Cardiac fibroblast (primary cell): ENCODE measurements at regions not wholly inside any gene's neighbourhood (a gene's known extent, or its start where the extent isn't known, plus 50 kb on each side); places are given as distances from the start of the nearest gene placed in this dataset.

Experiments used
- DNase-seq, 2 donors: peaks; one replicate each; pipeline versions ENCODE4 v3.0.0 to v3.0.0-alpha.2; 2010; ENCODE audit warnings: low read depth in 2 of 2
- H3K4me3 ChIP-seq, 2 donors: replicated peaks in 1 of 2; 1 replicate in 1 of 2; 2 replicates in 1 of 2; pipeline ENCODE4 v1.5.1; 2011; ENCODE audit warnings: low read depth in 2 of 2, low read length in 2 of 2, mild to moderate bottlenecking in 2 of 2, moderate library complexity in 1 of 2
- CTCF ChIP-seq: IDR thresholded peaks from one replicate; pipeline ENCODE4 v1.5.1; 2011; ENCODE audit warnings: low read depth, mild to moderate bottlenecking, low read length, inconsistent platforms

GRCh38 chr2:59005836-59006615 is 764.9 kb upstream of the FANCL start:
- no peak overlapping the region for H3K4me3 ChIP-seq
- DNase-seq: no peak
- no peak for TF ChIP-seq CTCF

DNA sequence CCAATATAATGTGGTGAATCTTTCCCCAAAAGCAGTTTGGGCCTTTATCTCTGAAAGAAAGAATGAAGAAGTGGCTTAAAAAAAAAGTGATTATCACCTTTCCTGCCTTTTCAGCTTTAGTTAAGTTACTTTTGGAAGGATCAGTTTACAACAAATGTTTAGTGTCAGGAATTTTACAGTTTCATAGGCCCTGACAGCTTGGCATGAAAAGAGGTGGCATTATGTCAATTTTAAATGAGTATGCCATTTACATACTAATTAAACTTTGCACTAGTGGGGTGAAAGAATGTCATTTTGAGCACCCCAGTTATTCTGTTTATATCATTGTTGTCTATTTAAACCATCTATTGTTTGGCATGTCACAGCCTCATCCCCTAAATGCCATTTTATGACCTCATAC is 763.5 kb upstream of the FANCL start:
- no peak overlapping the region for H3K4me3 ChIP-seq
- no peak for TF ChIP-seq CTCF
- DNase-seq: no peak

GRCh38 chr2:59000796-59001195 is 759.7 kb upstream of the FANCL start:
- TF ChIP-seq CTCF: no peak
- DNase-seq: no peak

GRCh38 chr2:58992062-58992706 is 751.1 kb upstream of the FANCL start:
- no peak overlapping the region for H3K4me3 ChIP-seq
- TF ChIP-seq CTCF: no peak
- no peak for DNase-seq

More at GRCh38 chr2:59000796-59001195, 759.7 kb upstream of the FANCL start:
- no peak overlapping the region for H3K4me3 ChIP-seq

DNA sequence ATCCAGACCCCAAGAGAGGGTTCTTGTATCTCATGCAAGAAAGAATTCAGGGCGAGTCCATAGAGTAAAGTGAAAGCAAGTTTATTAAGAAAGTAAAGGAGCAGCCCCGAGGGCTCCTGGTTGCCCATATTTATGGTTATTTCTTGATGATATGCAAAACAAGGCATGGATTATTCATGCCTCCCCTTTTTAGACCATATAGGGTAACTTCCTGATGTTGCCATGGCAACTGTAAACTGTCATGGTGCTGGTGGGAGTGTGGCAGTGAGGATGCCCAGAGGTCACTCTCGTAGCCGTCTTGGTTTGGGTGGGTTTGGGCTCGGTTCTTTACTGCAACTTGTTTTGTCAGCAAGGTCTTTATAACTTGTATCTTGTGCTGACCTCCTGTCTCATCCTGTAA is 750.2 kb upstream of the FANCL start:
- no peak for DNase-seq
- no peak for TF ChIP-seq CTCF
- no peak overlapping the region for H3K4me3 ChIP-seq

DNA sequence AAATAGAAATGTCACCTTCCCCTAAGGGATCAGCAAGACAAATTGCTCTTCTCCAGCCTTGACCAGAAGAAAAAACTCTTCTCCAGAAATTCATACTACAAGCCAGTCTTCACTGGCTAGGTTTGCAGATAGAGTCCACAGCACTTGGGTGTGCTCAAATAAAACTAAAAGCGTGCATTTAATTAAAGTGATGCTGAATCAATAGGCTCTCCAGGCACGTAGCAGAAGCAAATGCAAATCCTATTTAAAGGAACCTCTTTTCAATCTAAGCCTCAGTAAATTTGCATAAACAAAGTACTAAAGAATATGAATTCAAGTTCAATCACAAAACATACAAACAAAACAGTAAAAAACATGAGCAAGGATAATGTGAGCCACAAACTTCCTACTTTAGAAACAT is 744.4 kb upstream of the FANCL start:
- no peak for DNase-seq
- no peak overlapping the region for H3K4me3 ChIP-seq
- TF ChIP-seq CTCF: no peak
